ENCODE measurements at regions not wholly inside any gene's neighbourhood (a gene's known extent, or its start where the extent isn't known, plus 50 kb on each side); places are given as distances from the start of the nearest gene placed in this dataset.

GRCh38 chr3:41033956-41034519, 165.3 kb upstream of the CTNNB1 start:
- TF ChIP-seq CTCF (IDR thresholded peaks at IDR 0.05) = no peak
- Histone ChIP-seq H3K4me2 (ENCODE audit: low read length) (no peak overlapping the region), H3K9ac (no peak overlapping the region), H3K9me3 (ENCODE audit: control insufficient read depth, low read length) (no peaks in the 10 kb centered on the region), H3K27me3 (ENCODE audit: control insufficient read depth, insufficient read depth, low read length) (no peaks in the 10 kb centered on the region), H3K4me3 (ENCODE audit: low read depth, low read length) (no peak overlapping the region), H3K27ac (no peak overlapping the region), H3K36me3 (ENCODE audit: control insufficient read depth, insufficient read depth, low read length) (no peaks in the 10 kb centered on the region), H2AFZ (no peak overlapping the region), H3K79me2 (no peaks in the 10 kb centered on the region), H3K4me1 (peaks cover 5% of the 10 kb centered on the region)

GRCh38 chr3:41035456-41036022, 163.8 kb upstream of the CTNNB1 start:
- Histone ChIP-seq H2AFZ (peak overlapping the region; percentile 5), H3K4me2 (ENCODE audit: low read length) (no peak overlapping the region), H3K36me3 (ENCODE audit: control insufficient read depth, insufficient read depth, low read length) (no peaks in the 10 kb centered on the region), H3K27ac (no peak overlapping the region), H3K79me2 (no peaks in the 10 kb centered on the region), H3K9ac (no peak overlapping the region), H3K4me3 (ENCODE audit: low read depth, low read length) (no peak overlapping the region), H3K9me3 (ENCODE audit: control insufficient read depth, low read length) (no peaks in the 10 kb centered on the region), H3K4me1 (peaks cover 5% of the 10 kb centered on the region), H3K27me3 (ENCODE audit: control insufficient read depth, insufficient read depth, low read length) (no peaks in the 10 kb centered on the region)
- TF ChIP-seq CTCF (IDR thresholded peaks at IDR 0.05) = no peak

GRCh38 chr3:41037651-41038334, 161.5 kb upstream of the CTNNB1 start:
- H3K4me2 ChIP-seq (ENCODE audit: low read length) = no peak overlapping the region
- no peaks in the 10 kb centered on the region for H3K9me3 ChIP-seq (ENCODE audit: control insufficient read depth, low read length)
- no peaks in the 10 kb centered on the region for H3K79me2 ChIP-seq
- no peak overlapping the region for H3K4me3 ChIP-seq (ENCODE audit: low read depth, low read length)
- no peaks in the 10 kb centered on the region for H3K27me3 ChIP-seq (ENCODE audit: control insufficient read depth, insufficient read depth, low read length)
- no peak overlapping the region for H2AFZ ChIP-seq
- no peak overlapping the region for H3K27ac ChIP-seq
- H3K36me3 ChIP-seq (ENCODE audit: control insufficient read depth, insufficient read depth, low read length) = no peaks in the 10 kb centered on the region
- peaks cover 2% of the 10 kb centered on the region for H3K4me1 ChIP-seq
- H3K9ac ChIP-seq = no peak overlapping the region
- no peak for TF ChIP-seq CTCF (IDR thresholded peaks at IDR 0.05)

- no peak for TF ChIP-seq CTCF (IDR thresholded peaks at IDR 0.05)
These were observed 159.0 kb upstream of the CTNNB1 start for GRCh38 chr3:41040256-41040655.

More at GRCh38 chr3:41040256-41040655, 159.0 kb upstream of the CTNNB1 start:
- no peak overlapping the region for H3K4me3 ChIP-seq (ENCODE audit: low read depth, low read length)
- H3K79me2 ChIP-seq = no peaks in the 10 kb centered on the region
- H3K9ac ChIP-seq = no peak overlapping the region
- no peaks in the 10 kb centered on the region for H3K4me1 ChIP-seq
- H3K9me3 ChIP-seq (ENCODE audit: control insufficient read depth, low read length) = no peaks in the 10 kb centered on the region
- no peak overlapping the region for H3K27ac ChIP-seq
- H3K4me2 ChIP-seq (ENCODE audit: low read length) = no peak overlapping the region
- no peak overlapping the region for H2AFZ ChIP-seq
- H3K36me3 ChIP-seq (ENCODE audit: control insufficient read depth, insufficient read depth, low read length) = no peaks in the 10 kb centered on the region
- no peaks in the 10 kb centered on the region for H3K27me3 ChIP-seq (ENCODE audit: control insufficient read depth, insufficient read depth, low read length)
